Activated CD8-positive, alpha-beta memory T cell treated with anti-CD3 and anti-CD28 coated beads for 24 hours (primary cell): ENCODE measurements at regions not wholly inside any gene's neighbourhood (a gene's known extent, or its start where the extent isn't known, plus 50 kb on each side); places are given as distances from the start of the nearest gene placed in this dataset.

Experiments
- DNase-seq: peaks from one replicate; pipeline ENCODE4 v3.0.0-alpha.2; 2020

GRCh38 chr11:29025001-29025400, 916.8 kb downstream of the METTL15 start:
- DNase-seq = no peak

GRCh38 chr11:29024386-29024785, 916.2 kb downstream of the METTL15 start:
- no peak for DNase-seq

DNA sequence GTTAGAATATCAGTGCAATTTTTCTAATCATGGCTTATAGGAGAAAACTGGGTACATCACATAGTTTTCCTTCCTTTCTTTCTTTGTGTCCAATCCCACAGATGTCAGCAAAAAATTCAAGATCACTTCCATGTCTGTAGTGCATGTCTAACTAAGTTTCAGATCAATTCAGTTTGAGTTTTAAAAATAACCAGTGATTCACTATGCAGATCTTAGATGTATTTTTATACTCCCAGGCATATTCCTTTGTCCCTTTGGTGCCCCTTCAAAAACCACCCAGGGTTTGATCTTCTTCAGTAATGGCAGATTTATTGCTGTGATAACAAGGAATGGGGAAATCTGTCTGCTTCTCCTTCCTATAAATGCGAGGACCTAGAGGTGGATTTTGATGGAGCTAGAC, 915.6 kb downstream of the METTL15 start:
- DNase-seq = no peak

- DNase-seq = no peak
These were observed 914.5 kb downstream of the METTL15 start for GRCh38 chr11:29022676-29023075.

DNA sequence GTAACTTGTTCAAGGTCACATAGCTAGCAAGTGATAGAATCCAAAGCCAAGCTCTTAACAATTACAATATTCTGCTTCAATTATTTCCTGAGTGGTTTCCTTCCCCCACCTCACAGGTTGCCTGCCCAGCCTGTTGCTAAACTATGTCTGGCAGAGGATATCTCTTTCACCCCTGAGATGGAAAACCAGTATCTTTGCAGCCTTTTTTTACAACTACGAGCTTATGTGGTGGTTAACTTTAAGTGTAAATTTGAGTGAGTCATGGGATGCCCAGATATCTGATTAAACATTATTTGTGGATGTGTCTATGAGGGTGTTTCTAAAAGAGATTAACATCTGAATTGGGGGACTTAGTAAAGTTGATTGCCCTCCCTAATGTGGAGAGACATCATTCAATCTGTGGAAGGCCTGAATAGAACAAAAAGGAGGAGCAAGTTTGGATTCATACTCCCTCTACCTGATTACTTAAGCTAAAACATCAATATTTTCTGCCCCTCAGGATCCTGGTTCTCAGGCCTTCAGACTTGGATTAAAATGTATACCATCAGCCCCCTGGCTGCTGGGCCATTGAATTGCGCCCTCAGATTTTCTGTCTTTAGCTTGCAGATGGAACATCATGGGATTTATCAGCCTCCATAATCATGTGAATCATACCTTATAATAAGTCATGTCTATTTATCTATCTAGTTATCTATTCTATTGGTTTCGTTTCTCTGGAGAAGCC, 911.9 kb downstream of the METTL15 start:
- no peak for DNase-seq

DNA sequence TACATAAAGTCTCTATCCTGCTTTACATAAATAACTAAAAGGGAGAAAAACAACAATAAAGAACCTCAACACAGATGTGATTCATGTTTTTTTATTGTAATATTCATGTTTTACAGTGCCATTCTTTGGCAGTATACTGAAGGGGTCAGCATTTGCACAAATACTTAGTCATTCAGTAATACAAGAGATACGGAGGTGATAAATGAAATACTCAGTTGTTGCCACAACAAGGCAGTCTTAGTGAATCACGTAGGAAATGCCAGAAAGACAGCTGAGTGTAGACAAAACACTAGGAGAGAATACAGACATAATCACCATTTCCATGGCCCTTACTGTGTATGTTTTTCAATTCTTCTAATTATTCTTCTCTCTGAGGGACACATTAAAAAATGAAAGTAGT, 910.4 kb downstream of the METTL15 start:
- DNase-seq = no peak

- no peak for DNase-seq
These were observed 909.8 kb downstream of the METTL15 start for GRCh38 chr11:29017941-29018340.

DNA sequence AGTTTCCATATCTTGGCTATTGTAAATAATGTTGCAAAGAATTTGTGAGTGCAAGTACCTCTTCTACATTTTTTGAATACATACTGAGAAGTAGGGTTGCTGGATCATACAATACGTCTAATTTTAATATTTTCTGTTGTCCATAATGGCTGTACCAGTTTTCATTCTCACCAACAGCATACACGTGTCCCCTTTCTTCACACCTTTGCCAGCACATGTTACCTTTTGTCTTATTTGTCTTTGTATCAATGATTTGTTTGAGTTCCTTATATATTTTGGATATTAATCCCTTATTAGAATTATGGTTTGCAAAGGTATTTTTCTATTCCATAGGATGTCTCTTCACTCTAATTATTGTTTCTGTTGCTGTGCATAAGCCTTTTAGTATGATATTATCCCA, 904.3 kb downstream of the METTL15 start:
- no peak for DNase-seq

GRCh38 chr11:29009426-29009825, 901.2 kb downstream of the METTL15 start:
- no peak for DNase-seq

DNA sequence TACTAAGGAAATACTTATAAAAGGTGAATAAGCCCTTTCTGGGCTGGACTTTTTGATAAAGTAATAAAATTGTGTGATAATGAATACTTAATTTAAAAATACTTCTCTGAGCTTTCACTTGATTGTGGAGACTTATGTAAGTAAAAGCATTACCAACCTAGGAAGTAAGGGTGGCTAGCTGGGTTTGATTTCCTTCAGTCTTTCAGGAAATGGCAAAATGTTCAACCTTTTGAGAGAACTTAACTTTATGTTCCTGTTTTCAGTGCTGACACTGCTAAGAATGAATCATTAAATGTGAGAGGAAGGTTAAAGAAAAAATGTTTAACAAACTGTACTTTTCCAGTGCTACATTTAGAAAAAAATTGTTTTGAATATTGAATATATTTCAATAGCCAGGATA, 900.3 kb downstream of the METTL15 start:
- DNase-seq = no peak

- no peak for DNase-seq
These were observed 898.5 kb downstream of the METTL15 start for GRCh38 chr11:29006668-29007067.

DNA sequence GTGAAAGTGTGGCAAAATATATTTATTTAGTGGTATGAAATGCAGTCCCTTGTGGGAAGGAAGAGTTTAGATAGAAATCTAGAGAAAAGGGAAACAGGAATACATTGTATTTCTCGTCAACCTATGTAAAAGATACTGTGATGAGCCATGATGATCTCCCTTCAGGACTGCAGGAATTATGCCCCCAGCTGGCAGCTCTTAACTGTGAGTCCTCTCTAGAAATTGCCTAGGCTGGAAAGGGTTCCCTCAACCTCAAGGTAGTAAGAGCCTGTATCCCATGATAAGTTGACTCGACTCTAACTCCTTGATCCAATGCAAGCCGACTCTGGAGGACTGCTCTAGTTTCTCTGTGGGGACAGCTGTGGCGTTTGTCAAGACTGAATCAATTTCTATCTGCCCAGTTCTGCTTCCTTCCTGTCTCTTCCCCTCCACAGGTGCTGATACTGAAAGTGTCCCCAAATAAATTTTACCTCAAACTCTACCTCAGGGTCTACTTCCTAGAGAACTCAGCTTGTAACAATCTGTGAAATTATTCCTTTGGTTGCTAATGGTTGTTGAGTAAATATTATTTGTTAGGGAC, 897.3 kb downstream of the METTL15 start:
- DNase-seq = no peak

- no peak for DNase-seq
These were observed 894.6 kb downstream of the METTL15 start for GRCh38 chr11:29002816-29003215.

DNA sequence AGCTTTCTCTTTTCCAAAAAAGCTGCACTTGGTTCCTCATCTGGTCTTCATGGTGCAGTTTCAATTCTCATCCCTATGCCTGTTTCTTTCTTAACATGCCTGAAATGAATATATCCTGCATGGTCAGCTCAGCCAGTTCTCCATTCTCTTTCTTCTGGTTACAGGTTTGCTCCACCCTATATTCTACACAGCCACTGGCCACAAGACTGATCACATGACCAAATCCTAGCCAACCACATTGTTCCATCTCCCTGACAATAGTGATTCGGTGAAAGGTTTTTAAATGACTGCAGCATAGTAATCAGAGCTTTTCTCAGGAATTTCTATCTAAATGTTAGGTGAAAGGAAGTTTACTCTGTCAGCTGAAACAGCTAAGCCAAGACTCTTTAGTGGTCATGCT, 891.4 kb downstream of the METTL15 start:
- no peak for DNase-seq

GRCh38 chr11:28992996-28993395, 884.8 kb downstream of the METTL15 start:
- DNase-seq = no peak

DNA sequence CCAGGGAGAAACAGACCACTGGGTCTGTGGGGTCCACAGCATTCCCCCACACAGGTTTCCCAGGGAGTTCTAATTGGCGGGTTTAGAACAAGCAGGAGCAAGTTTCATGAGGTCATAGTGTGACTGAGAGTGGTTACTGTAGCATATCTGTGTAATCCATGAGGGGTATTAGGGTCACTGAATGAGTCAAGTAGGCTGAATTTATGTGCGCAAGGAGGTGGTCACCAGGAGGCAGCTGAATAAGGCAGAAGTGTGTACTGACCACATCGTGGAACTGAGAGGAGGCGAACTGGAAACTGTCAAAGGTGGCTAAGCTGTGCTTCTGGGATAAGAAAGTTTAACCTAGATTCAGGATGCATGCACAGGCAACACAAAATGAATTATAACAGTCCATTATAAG, 876.0 kb downstream of the METTL15 start:
- no peak for DNase-seq

- DNase-seq = no peak
These were observed 875.6 kb downstream of the METTL15 start for GRCh38 chr11:28983780-28984179.

DNA sequence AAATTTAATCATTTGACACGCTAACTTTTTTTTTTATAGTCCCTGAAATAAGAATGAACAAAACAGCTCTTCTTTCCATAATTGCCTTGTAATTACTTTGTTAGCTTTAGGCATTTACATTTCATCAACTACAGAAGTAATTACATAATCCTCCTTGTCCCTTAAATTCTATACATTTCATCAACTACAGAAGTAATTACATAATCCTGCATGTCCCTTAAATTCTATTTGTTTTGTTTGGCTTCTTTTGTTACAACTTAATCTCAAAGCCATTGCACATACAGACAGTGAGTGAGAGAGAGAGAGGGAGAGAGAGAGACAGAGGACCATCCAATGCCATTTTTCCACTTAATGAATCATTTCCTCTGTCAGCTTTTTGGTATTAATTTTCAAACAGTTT, 873.2 kb downstream of the METTL15 start:
- DNase-seq = no peak

- DNase-seq = no peak
These were observed 868.6 kb downstream of the METTL15 start for GRCh38 chr11:28976801-28977145.

GRCh38 chr11:28976012-28976800, 868.0 kb downstream of the METTL15 start:
- DNase-seq = no peak

DNA sequence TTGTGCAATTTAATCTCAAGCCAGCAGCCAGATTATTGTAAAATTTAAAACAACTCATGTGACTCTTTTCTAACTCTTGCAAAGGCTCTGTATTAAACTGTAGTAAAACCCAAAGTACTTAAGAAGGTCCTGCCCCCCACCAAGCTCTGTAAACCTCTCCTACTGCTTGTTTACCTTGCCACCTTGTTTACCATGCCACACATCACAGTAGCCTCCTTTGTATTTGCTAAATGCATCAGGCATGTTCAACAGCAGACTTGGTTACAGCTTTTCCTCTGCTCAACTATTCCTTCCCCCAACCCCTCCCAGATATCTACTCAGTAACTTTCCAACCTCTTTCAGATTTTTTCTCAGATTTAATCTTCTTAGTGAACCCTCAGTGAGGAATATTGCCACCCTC, 861.6 kb downstream of the METTL15 start:
- no peak for DNase-seq

GRCh38 chr11:28966951-28967350, 858.8 kb downstream of the METTL15 start:
- DNase-seq = no peak

DNA sequence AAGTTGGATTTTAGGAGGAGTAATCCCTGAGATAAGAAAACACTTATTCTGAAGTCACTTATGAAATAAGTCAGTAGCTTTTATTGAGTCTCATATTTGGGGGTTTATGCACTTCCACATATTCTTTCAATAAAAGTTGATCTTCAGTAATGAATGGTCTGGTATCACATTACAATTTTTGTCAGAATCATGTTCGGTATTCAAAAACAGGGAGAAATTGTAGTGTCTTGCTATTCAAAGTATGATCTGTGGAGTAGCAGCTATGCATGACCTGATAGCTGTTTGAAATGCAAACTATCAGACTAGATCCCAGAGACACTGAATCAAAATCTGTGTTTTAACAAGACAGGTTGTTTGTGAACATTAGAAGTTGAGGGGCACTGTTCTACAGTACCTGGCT, 857.6 kb downstream of the METTL15 start:
- no peak for DNase-seq

GRCh38 chr11:28964811-28965210, 856.6 kb downstream of the METTL15 start:
- no peak for DNase-seq
